GM18951 (cell line): ENCODE measurements at regions not wholly inside any gene's neighbourhood (a gene's known extent, or its start where the extent isn't known, plus 50 kb on each side); places are given as distances from the start of the nearest gene placed in this dataset.

ENCODE experiments used
- POLR2A ChIP-seq: IDR thresholded peaks from 4 replicates; pipeline ENCODE4 v1.6.1; 2011; ENCODE audit warnings: mild to moderate bottlenecking; ENCODE audit not compliant: insufficient read length, insufficient read depth; ENCODE audit errors: extremely low read depth
- in situ Hi-C: fragments of 300-500 bp; cut with MboI; formaldehyde crosslinking; loops from one replicate; pipeline ENCODE4 v1.12.0; 2022; ENCODE audit warnings: low sequenced_read_pairs, mixed read lengths, inconsistent platforms; ENCODE audit not compliant: unreplicated experiment

GRCh38 chr4:1517592-1518411, 111.6 kb upstream of the NKX1-1 start:
- no peak for TF ChIP-seq POLR2A
- in situ Hi-C loops, result no loop called here

GRCh38 chr4:1516881-1517480, 110.7 kb upstream of the NKX1-1 start:
- TF ChIP-seq POLR2A, result no peak
- in situ Hi-C loops, result no loop called here

GRCh38 chr4:1516261-1516660, 110.0 kb upstream of the NKX1-1 start:
- no peak for TF ChIP-seq POLR2A
- in situ Hi-C loops, result no loop called here

DNA sequence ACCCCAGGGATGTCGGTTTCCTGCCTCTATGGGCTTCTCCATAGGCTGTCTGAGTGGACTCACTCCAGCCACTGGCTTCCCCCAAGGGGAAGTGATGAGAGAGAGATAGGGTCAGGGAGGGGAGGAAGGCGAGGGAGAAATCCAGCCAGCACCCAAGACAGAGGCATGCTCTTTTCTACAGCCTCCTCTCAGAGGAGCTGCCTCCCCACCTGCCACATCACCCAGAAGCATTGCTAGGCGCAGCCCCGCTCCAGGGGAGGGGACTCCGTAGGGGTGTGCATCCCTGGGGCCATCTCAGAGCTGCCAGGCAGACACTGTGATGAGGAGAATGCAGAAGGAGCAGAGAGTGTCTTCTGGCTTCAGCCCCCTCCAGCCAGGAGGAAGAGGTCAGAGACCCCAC, 109.5 kb upstream of the NKX1-1 start:
- in situ Hi-C loops, result no loop called here
- TF ChIP-seq POLR2A, result no peak

DNA sequence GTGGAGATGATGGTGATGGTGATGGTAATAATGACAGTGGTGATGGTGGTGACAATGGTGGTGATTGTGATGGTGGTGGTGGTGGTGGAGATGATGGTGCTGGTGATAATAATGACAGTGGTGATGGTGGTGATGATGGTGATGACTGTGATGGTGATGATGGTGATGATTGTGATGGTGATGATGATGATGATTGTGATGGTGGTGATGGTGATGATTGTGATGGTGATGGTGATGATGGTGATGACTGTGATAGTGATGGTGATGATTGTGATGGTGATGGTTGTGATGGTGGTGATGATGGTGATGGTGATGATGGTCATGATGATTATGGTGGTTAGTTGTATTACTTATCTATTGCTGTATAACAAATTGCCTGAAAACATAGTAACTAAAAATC, 108.9 kb upstream of the NKX1-1 start:
- in situ Hi-C loops, result no loop called here
- no peak for TF ChIP-seq POLR2A

DNA sequence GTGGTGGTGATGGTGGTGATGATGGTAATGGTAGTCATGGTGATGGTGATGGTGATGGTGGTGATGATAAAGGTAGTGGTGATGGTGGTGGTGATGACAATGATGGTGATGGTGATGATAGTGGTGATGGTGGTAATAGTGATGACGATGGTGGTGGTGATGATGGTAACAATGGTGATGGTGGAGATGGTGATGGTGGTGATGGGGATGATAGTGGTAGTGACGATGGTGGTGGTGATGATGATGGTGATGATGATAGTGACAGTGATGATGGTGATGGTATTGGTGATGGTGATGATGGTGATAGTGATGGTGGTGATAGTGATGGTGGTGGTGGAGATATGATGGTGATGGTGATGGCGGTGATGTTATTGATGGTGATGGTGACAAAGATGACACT, 108.4 kb upstream of the NKX1-1 start:
- TF ChIP-seq POLR2A, result no peak
- in situ Hi-C loops, result no loop called here

DNA sequence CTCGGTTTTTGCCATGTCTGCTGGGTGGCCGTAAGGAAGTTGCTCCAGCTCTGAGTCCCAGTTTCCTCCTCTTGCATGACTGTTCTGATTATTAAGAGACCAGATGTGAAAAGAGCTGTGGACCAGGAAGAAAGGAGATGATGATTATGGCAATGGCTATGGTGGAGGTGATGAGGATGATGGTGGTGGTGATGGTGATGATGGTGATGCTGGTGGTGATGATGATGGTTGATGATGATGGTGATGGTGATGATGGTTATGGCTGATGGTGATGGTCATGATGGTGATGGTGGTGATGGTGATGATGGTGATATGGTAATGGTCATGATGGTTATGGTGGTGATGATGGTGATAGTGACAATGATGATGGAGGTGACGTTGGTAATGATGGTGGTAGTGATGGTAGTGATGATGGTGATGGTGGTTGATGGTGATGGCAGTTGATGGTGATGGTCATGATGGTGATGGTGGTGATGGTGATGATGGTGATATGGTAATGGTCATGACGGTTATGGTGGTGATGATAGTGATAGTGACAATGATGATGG, 107.8 kb upstream of the NKX1-1 start:
- no peak for TF ChIP-seq POLR2A
- in situ Hi-C loops, result no loop called here

GRCh38 chr4:1512738-1513660, 106.8 kb upstream of the NKX1-1 start:
- in situ Hi-C loops, result no loop called here
- no peak for TF ChIP-seq POLR2A

DNA sequence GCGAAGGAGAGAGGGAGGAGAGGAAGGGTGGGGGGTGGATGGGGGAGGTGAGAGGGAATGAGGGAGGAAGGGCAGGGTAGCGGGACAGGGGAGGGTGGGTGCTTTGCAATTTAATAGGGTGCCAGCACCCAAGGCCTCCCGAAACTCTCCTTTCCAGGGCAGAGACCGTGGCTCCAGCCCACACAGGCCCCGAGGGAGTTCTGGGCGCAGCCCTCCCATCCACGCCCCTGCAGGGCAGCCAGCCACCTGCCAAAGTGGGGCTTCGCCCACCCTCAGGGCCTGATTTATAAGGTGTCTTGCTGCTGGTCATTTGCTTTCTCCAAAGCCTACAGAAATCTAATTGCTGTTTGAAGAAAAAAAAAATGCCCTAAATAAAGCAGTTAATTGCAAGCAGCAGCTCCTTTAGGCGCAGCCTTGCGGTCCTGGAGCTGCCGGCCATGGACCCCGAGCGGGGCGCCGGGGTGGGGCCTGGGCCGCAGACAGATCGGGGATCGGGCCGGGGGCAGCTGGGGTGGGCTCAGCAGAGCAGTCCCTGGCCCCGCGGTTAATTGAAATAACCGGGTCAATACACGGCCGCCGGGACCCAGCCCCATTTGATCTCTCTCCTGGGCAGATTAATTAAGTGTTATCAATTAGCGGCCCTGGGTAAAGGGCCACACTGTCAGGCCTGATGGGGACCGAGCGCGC, 106.0 kb upstream of the NKX1-1 start:
- TF ChIP-seq POLR2A, result no peak
- in situ Hi-C loops, result no loop called here

GRCh38 chr4:1511441-1512041, 105.3 kb upstream of the NKX1-1 start:
- no peak for TF ChIP-seq POLR2A
- in situ Hi-C loops, result no loop called here

- no peak for TF ChIP-seq POLR2A
- in situ Hi-C loops, result no loop called here
These were observed 104.7 kb upstream of the NKX1-1 start for GRCh38 chr4:1510931-1511330.

DNA sequence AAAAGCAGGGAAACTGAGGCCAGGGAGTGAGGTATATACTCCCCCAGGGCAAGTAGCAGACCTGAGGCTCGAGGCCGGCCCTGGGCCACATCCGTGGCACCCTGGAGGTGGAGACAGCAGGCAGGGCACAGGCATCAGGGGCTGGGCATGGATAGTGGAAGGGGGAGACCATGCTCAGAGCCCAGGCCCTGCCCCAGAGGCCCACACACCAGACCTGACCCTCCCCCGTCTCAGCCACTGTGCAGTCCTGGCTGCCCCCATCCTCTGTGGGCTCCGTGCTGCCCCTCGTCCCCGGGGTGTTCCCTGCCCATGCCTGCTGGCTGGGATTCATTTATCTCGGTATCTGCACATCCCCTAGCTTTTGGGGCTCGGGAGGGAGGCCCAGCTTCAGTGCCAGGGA, 103.1 kb upstream of the NKX1-1 start:
- no peak for TF ChIP-seq POLR2A
- in situ Hi-C loops, result no loop called here
